ENCODE measurements at regions not wholly inside any gene's neighbourhood (a gene's known extent, or its start where the extent isn't known, plus 50 kb on each side); places are given as distances from the start of the nearest gene placed in this dataset.

DNA sequence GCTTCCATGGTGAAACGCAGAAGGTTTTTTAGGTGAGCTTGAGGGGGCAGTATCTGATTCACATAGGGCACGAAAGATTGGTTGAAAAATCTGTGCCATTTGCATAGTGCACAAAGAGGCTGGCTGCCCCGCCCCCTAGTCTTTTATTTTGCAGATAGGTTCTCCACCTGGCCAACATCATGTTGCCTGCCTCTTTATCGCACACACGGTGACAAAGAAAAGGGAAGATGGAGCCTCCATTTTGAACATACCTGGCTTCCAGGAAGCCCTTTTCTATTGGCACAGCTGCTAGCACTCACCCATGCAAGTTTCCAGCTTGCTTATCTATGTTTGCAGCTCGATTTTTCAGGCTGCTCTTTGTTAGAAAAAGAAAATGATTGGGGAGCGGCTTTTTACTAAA is 316.2 kb upstream of the KLHL1 start:
- H3K36me3 ChIP-seq (ENCODE audit: insufficient read depth, low read length), result no peaks in the 10 kb centered on the region
- no peaks in the 10 kb centered on the region for H3K79me2 ChIP-seq (ENCODE audit: low read length)
- H3K4me1 ChIP-seq (ENCODE audit: low read length), result no peaks in the 10 kb centered on the region
- no peaks in the 10 kb centered on the region for H3K9me2 ChIP-seq (replicated peaks; ENCODE audit: insufficient read depth, low read length)
- no peak overlapping the region for H2AFZ ChIP-seq (ENCODE audit: low read length)
- no peak for DNase-seq
- H3K4me2 ChIP-seq (ENCODE audit: low read depth, low read length, poor library complexity, severe bottlenecking), result no peak overlapping the region
- no peak overlapping the region for H3K9ac ChIP-seq (ENCODE audit: low read length)
- H3K9me3 ChIP-seq (ENCODE audit: low read length), result no peaks in the 10 kb centered on the region; the same call in 1 of the 2 replicates
- H4K20me1 ChIP-seq (ENCODE audit: insufficient read depth, low read depth, low read length), result no peaks in the 10 kb centered on the region
- H3K4me3 ChIP-seq (ENCODE audit: low read length), result no peak overlapping the region
- H3K27ac ChIP-seq (ENCODE audit: low read length), result no peak overlapping the region
- H3K27me3 ChIP-seq (ENCODE audit: low read length), result no peaks in the 10 kb centered on the region

DNA sequence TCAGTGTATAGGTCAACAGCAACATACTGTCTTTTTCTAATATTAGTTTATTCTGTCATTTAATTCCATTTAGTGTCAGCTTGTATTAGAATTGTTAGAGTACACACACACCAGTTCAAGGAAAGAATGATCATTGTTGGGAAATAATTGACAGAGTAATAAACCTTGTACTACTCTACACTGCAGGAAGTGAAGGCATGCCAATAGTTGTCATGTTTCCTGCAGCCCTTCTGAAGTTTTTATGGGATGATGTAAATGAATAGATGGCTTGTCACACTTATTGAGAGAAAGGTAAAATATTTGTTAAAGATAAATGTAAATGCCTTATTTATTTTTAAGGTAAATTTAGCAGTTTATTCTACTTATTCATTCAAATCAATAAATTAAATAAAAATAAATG is 306.9 kb upstream of the KLHL1 start:
- no peaks in the 10 kb centered on the region for H3K79me2 ChIP-seq (ENCODE audit: low read length)
- H3K36me3 ChIP-seq (ENCODE audit: insufficient read depth, low read length), result no peaks in the 10 kb centered on the region
- H2AFZ ChIP-seq (ENCODE audit: low read length), result no peak overlapping the region
- no peaks in the 10 kb centered on the region for H3K9me2 ChIP-seq (replicated peaks; ENCODE audit: insufficient read depth, low read length)
- H4K20me1 ChIP-seq (ENCODE audit: insufficient read depth, low read depth, low read length), result no peaks in the 10 kb centered on the region
- DNase-seq, result no peak
- H3K27me3 ChIP-seq (ENCODE audit: low read length), result no peaks in the 10 kb centered on the region
- H3K27ac ChIP-seq (ENCODE audit: low read length), result no peak overlapping the region
- no peaks in the 10 kb centered on the region for H3K4me1 ChIP-seq (ENCODE audit: low read length)
- no peaks in the 10 kb centered on the region for H3K9me3 ChIP-seq (ENCODE audit: low read length)
- no peak overlapping the region for H3K9ac ChIP-seq (ENCODE audit: low read length)
- no peak overlapping the region for H3K4me3 ChIP-seq (ENCODE audit: low read length)
- H3K4me2 ChIP-seq (ENCODE audit: low read depth, low read length, poor library complexity, severe bottlenecking), result no peak overlapping the region

GRCh38 chr13:70408865-70409264 is 300.6 kb upstream of the KLHL1 start:
- Histone ChIP-seq H3K4me1 (ENCODE audit: low read length) (no peaks in the 10 kb centered on the region), H3K4me3 (ENCODE audit: low read length) (no peak overlapping the region), H3K36me3 (ENCODE audit: insufficient read depth, low read length) (no peaks in the 10 kb centered on the region), H3K4me2 (ENCODE audit: low read depth, low read length, poor library complexity, severe bottlenecking) (no peak overlapping the region), H4K20me1 (ENCODE audit: insufficient read depth, low read depth, low read length) (no peaks in the 10 kb centered on the region), H3K9me3 (ENCODE audit: low read length) (no peaks in the 10 kb centered on the region), H3K9me2 (replicated peaks; ENCODE audit: insufficient read depth, low read length) (no peaks in the 10 kb centered on the region), H3K9ac (ENCODE audit: low read length) (no peak overlapping the region), H3K27me3 (ENCODE audit: low read length) (no peaks in the 10 kb centered on the region), H3K79me2 (ENCODE audit: low read length) (no peaks in the 10 kb centered on the region), H2AFZ (ENCODE audit: low read length) (no peak overlapping the region), H3K27ac (ENCODE audit: low read length) (no peak overlapping the region)
- DNase-seq, result no peak

GRCh38 chr13:70407486-70407885 is 299.2 kb upstream of the KLHL1 start:
- no peak for DNase-seq
- no peak overlapping the region for H2AFZ ChIP-seq (ENCODE audit: low read length)
- no peaks in the 10 kb centered on the region for H3K79me2 ChIP-seq (ENCODE audit: low read length)
- no peaks in the 10 kb centered on the region for H3K36me3 ChIP-seq (ENCODE audit: insufficient read depth, low read length)
- H3K4me3 ChIP-seq (ENCODE audit: low read length), result no peak overlapping the region
- H3K4me2 ChIP-seq (ENCODE audit: low read depth, low read length, poor library complexity, severe bottlenecking), result no peak overlapping the region
- H4K20me1 ChIP-seq (ENCODE audit: insufficient read depth, low read depth, low read length), result no peaks in the 10 kb centered on the region
- H3K27ac ChIP-seq (ENCODE audit: low read length), result no peak overlapping the region
- no peak overlapping the region for H3K9ac ChIP-seq (ENCODE audit: low read length)
- H3K4me1 ChIP-seq (ENCODE audit: low read length), result no peaks in the 10 kb centered on the region
- H3K9me3 ChIP-seq (ENCODE audit: low read length), result no peaks in the 10 kb centered on the region
- no peaks in the 10 kb centered on the region for H3K27me3 ChIP-seq (ENCODE audit: low read length)
- H3K9me2 ChIP-seq (replicated peaks; ENCODE audit: insufficient read depth, low read length), result no peaks in the 10 kb centered on the region

- Histone ChIP-seq H3K4me3 (ENCODE audit: low read length) (no peak overlapping the region), H3K27ac (ENCODE audit: low read length) (no peak overlapping the region), H3K4me1 (ENCODE audit: low read length) (no peaks in the 10 kb centered on the region), H3K9ac (ENCODE audit: low read length) (no peak overlapping the region), H3K9me2 (replicated peaks; ENCODE audit: insufficient read depth, low read length) (no peaks in the 10 kb centered on the region), H2AFZ (ENCODE audit: low read length) (no peak overlapping the region), H4K20me1 (ENCODE audit: insufficient read depth, low read depth, low read length) (no peaks in the 10 kb centered on the region), H3K27me3 (ENCODE audit: low read length) (no peaks in the 10 kb centered on the region), H3K79me2 (ENCODE audit: low read length) (no peaks in the 10 kb centered on the region), H3K4me2 (ENCODE audit: low read depth, low read length, poor library complexity, severe bottlenecking) (no peak overlapping the region), H3K36me3 (ENCODE audit: insufficient read depth, low read length) (no peaks in the 10 kb centered on the region), H3K9me3 (ENCODE audit: low read length) (no peaks in the 10 kb centered on the region)
- DNase-seq, result no peak
Measured at GRCh38 chr13:70405266-70405665, 297.0 kb upstream of the KLHL1 start.

DNA sequence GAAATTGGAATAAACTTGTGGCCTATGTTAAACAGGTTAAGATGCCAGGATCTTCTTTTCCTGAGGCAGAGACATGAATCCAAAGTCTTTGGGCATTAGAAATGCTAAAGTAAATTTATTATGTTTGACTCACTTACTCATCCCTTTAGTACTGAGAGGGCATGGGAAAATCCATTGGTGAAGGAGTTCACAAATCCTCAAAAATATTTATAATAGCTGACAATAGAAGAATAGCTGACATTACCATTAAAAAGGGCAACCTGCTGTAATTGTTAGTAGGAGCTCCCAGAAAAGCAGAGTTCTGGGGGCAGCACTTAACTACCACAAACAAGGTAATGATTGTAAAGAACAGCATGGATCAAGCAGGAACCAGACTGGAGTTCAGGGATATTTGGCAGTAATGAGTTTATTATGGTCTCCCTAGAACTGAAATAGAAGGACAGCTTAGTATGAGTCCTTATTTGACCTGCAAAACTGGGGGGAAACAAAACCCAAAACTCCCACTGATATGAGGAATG is 285.8 kb upstream of the KLHL1 start:
- Histone ChIP-seq H3K9me2 (replicated peaks; ENCODE audit: insufficient read depth, low read length) (no peaks in the 10 kb centered on the region; the same call in 1 of the 2 replicates), H2AFZ (ENCODE audit: low read length) (no peak overlapping the region), H3K9me3 (ENCODE audit: low read length) (no peaks in the 10 kb centered on the region), H3K36me3 (ENCODE audit: insufficient read depth, low read length) (no peaks in the 10 kb centered on the region), H4K20me1 (ENCODE audit: insufficient read depth, low read depth, low read length) (no peaks in the 10 kb centered on the region), H3K27me3 (ENCODE audit: low read length) (no peaks in the 10 kb centered on the region), H3K79me2 (ENCODE audit: low read length) (no peaks in the 10 kb centered on the region), H3K27ac (ENCODE audit: low read length) (no peak overlapping the region), H3K9ac (ENCODE audit: low read length) (no peak overlapping the region), H3K4me2 (ENCODE audit: low read depth, low read length, poor library complexity, severe bottlenecking) (no peak overlapping the region), H3K4me1 (ENCODE audit: low read length) (no peaks in the 10 kb centered on the region), H3K4me3 (ENCODE audit: low read length) (no peak overlapping the region)
- no peak for DNase-seq

DNA sequence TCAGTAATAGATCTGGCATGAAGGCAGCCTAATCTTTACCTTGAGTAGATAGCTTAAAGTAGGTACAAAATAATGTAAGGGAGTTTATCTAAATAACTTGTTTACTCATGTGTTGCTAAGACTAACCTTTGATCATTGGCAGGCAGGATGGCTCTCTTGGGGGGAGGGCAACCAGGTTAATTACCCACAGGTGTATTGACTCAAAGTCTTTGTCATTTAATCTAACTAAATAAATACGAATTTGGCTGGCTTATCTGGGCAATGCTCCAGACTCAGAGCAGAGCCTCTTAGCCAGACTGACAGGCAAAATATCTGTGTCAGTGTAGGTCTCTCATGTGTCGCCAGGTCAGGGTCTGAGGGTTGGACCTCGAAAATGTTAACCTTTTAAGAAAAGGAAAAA is 283.4 kb upstream of the KLHL1 start:
- Histone ChIP-seq H3K36me3 (ENCODE audit: insufficient read depth, low read length) (no peaks in the 10 kb centered on the region), H3K9me3 (ENCODE audit: low read length) (no peaks in the 10 kb centered on the region), H3K27ac (ENCODE audit: low read length) (no peak overlapping the region), H3K4me1 (ENCODE audit: low read length) (no peaks in the 10 kb centered on the region), H3K9me2 (replicated peaks; ENCODE audit: insufficient read depth, low read length) (no peaks in the 10 kb centered on the region; the same call in 1 of the 2 replicates), H3K4me2 (ENCODE audit: low read depth, low read length, poor library complexity, severe bottlenecking) (no peak overlapping the region), H3K4me3 (ENCODE audit: low read length) (no peak overlapping the region), H3K27me3 (ENCODE audit: low read length) (no peaks in the 10 kb centered on the region), H3K79me2 (ENCODE audit: low read length) (no peaks in the 10 kb centered on the region), H2AFZ (ENCODE audit: low read length) (no peak overlapping the region), H3K9ac (ENCODE audit: low read length) (no peak overlapping the region), H4K20me1 (ENCODE audit: insufficient read depth, low read depth, low read length) (no peaks in the 10 kb centered on the region)
- DNase-seq, result no peak

DNA sequence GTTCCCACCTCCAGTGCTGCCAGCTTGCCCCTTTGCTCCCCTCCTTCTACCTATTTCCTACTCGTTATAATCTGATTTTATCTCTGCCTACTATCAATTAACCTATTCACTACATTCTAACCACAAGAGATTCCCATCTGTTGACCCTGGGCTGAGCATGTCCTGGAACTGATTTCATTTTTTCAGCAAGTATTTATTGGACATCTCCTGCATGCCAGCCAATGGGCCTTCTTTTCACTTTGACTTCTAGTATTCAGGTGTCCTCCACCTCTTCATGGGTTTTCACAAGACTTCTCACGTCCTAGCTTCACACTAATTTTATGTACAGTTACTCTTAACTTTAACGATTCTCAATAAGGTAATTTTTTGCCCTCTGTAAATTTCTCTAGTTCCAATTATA is 282.7 kb upstream of the KLHL1 start:
- no peak overlapping the region for H3K4me3 ChIP-seq (ENCODE audit: low read length)
- no peaks in the 10 kb centered on the region; the same call in 1 of the 2 replicates for H3K9me3 ChIP-seq (ENCODE audit: low read length)
- no peaks in the 10 kb centered on the region; the same call in 1 of the 2 replicates for H3K9me2 ChIP-seq (replicated peaks; ENCODE audit: insufficient read depth, low read length)
- no peak for DNase-seq
- no peaks in the 10 kb centered on the region for H3K79me2 ChIP-seq (ENCODE audit: low read length)
- no peak overlapping the region for H3K27ac ChIP-seq (ENCODE audit: low read length)
- no peaks in the 10 kb centered on the region for H3K36me3 ChIP-seq (ENCODE audit: insufficient read depth, low read length)
- no peaks in the 10 kb centered on the region for H3K27me3 ChIP-seq (ENCODE audit: low read length)
- H3K9ac ChIP-seq (ENCODE audit: low read length), result no peak overlapping the region
- no peaks in the 10 kb centered on the region for H3K4me1 ChIP-seq (ENCODE audit: low read length)
- H4K20me1 ChIP-seq (ENCODE audit: insufficient read depth, low read depth, low read length), result no peaks in the 10 kb centered on the region
- no peak overlapping the region for H3K4me2 ChIP-seq (ENCODE audit: low read depth, low read length, poor library complexity, severe bottlenecking)
- H2AFZ ChIP-seq (ENCODE audit: low read length), result no peak overlapping the region

GRCh38 chr13:70390064-70390463 is 281.8 kb upstream of the KLHL1 start:
- H4K20me1 ChIP-seq (ENCODE audit: insufficient read depth, low read depth, low read length), result no peaks in the 10 kb centered on the region
- no peaks in the 10 kb centered on the region for H3K27me3 ChIP-seq (ENCODE audit: low read length)
- H2AFZ ChIP-seq (ENCODE audit: low read length), result no peak overlapping the region
- no peaks in the 10 kb centered on the region; the same call in 1 of the 2 replicates for H3K9me3 ChIP-seq (ENCODE audit: low read length)
- no peaks in the 10 kb centered on the region for H3K79me2 ChIP-seq (ENCODE audit: low read length)
- H3K4me1 ChIP-seq (ENCODE audit: low read length), result no peaks in the 10 kb centered on the region
- no peak for DNase-seq
- no peak overlapping the region for H3K4me3 ChIP-seq (ENCODE audit: low read length)
- no peak overlapping the region for H3K9ac ChIP-seq (ENCODE audit: low read length)
- H3K27ac ChIP-seq (ENCODE audit: low read length), result no peak overlapping the region
- H3K9me2 ChIP-seq (replicated peaks; ENCODE audit: insufficient read depth, low read length), result no peaks in the 10 kb centered on the region; the same call in 1 of the 2 replicates
- H3K4me2 ChIP-seq (ENCODE audit: low read depth, low read length, poor library complexity, severe bottlenecking), result no peak overlapping the region
- H3K36me3 ChIP-seq (ENCODE audit: insufficient read depth, low read length), result no peaks in the 10 kb centered on the region

All from Karpas-422 (cell line).